ENCODE measurements at regions not wholly inside any gene's neighbourhood (a gene's known extent, or its start where the extent isn't known, plus 50 kb on each side); places are given as distances from the start of the nearest gene placed in this dataset.
A peak's percentile ranks its signal among the peaks of the same experiment; 100 is the strongest.
"Not testable (repeated sequence)": the region's sequence is repeated elsewhere in the genome, so short reads cannot be mapped to it uniquely, and the experiment has no call there.

DNA sequence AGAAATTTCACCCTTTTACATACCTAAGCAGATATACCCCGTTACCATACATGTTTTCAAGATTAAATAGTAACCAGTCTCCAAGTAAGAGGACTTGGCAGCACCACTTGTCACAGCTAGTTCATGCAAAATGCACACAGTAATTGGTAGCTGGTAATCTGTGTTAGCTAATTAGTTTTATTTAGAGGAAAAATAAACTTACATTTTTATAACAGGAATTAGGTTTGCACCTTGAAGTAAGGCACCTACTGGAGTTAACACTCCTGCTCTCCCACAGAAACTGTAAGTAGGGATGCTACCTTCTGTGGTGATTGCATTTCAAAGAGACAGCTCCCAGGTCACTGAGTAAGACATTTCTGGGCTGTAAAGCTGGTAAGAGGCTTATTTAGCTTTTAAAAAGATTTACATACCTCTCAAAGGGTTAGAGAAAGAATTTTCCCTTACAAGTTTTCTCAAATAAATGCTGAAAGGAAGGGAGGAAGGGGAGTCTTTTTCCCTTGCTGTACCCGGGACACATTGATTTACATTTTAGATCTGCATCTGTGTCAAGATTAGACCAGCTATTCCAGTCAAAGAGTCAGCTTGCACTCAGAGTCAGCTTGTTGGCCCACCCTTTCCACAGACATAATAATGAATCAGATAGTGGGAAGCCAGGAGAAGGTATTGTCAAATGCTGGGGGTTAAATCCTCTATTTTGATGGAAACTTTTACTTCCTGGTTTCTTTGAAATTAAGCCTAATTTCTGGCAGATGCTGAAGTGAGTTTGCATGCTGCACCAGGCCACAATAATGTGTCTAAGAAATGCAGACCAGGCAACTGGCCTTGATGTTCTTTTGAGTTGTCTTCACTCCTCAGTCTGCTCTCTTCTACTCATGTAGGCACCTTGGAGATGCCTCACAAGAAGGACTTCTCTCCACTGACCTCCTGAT is 77.6 kb upstream of the CHD2 start:
- Histone ChIP-seq H4K20me1 (ENCODE audit: control insufficient read depth, insufficient read depth, low read depth, low read length) (no peaks in the 10 kb centered on the region), H3K36me3 (ENCODE audit: control insufficient read depth, low read length) (no peaks in the 10 kb centered on the region), H3K27ac (ENCODE audit: low read depth, low read length) (peak overlapping the region; percentile 74), H3K79me2 (ENCODE audit: control insufficient read depth, low read length) (no peaks in the 10 kb centered on the region), H3K9me2 (replicated peaks; ENCODE audit: control insufficient read depth, low read length) (no peaks in the 10 kb centered on the region), H3K9me3 (ENCODE audit: control insufficient read depth, insufficient read depth, low read length) (no peaks in the 10 kb centered on the region), H3K4me3 (ENCODE audit: low read length) (peak overlapping the region; percentile 46), H3K4me2 (ENCODE audit: low read length) (peak overlapping the region; percentile 75), H3F3A (ENCODE audit: control insufficient read depth, insufficient read depth) (peaks cover 19% of the 10 kb centered on the region), H3K4me1 (ENCODE audit: control insufficient read depth, low read length) (peaks cover 88% of the 10 kb centered on the region), H3K27me3 (ENCODE audit: control insufficient read depth, low read length) (no peaks in the 10 kb centered on the region)
- no peak for TF ChIP-seq EZH2phosphoT487 (IDR thresholded peaks at IDR 0.05; ENCODE audit: borderline replicate concordance, low read length)
- TF ChIP-seq, protein P1, sequence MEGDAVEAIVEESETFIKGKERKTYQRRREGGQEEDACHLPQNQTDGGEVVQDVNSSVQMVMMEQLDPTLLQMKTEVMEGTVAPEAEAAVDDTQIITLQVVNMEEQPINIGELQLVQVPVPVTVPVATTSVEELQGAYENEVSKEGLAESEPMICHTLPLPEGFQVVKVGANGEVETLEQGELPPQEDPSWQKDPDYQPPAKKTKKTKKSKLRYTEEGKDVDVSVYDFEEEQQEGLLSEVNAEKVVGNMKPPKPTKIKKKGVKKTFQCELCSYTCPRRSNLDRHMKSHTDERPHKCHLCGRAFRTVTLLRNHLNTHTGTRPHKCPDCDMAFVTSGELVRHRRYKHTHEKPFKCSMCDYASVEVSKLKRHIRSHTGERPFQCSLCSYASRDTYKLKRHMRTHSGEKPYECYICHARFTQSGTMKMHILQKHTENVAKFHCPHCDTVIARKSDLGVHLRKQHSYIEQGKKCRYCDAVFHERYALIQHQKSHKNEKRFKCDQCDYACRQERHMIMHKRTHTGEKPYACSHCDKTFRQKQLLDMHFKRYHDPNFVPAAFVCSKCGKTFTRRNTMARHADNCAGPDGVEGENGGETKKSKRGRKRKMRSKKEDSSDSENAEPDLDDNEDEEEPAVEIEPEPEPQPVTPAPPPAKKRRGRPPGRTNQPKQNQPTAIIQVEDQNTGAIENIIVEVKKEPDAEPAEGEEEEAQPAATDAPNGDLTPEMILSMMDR (IDR thresholded peaks at IDR 0.05; ENCODE audit: low read depth, low read length, poor library complexity, severe bottlenecking) = no peak

DNA sequence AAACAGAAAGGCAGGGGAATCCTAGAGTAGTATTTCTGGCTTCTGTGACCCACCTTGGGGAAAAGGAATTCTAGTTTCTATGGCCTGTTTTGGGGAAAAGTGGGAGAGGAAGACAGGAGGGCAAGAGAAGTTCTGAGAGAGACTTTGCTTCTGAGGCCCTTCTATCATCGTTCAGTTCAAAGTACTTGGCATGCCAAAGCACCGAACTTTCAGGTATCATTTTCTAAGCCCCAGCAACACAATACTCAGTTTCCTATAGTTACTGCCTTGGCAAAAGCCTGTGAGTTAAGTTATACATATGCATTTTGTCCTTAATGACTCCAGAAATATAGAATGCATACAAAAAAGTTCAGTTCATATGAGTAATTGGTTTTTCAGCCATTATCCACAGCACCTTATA is 74.1 kb upstream of the CHD2 start:
- Histone ChIP-seq H3K4me2 (ENCODE audit: low read length) (peak overlapping the region; percentile 34), H3K36me3 (ENCODE audit: control insufficient read depth, low read length) (peaks cover 2% of the 10 kb centered on the region; the same call in 1 of the 2 replicates), H3K4me3 (ENCODE audit: low read length) (no peak overlapping the region), H3K9me2 (replicated peaks; ENCODE audit: control insufficient read depth, low read length) (no peaks in the 10 kb centered on the region), H3K79me2 (ENCODE audit: control insufficient read depth, low read length) (no peaks in the 10 kb centered on the region), H3K4me1 (ENCODE audit: control insufficient read depth, low read length) (peaks cover 77% of the 10 kb centered on the region), H3F3A (ENCODE audit: control insufficient read depth, insufficient read depth) (peaks cover 8% of the 10 kb centered on the region), H3K9me3 (ENCODE audit: control insufficient read depth, insufficient read depth, low read length) (no peaks in the 10 kb centered on the region), H3K27ac (ENCODE audit: low read depth, low read length) (peak overlapping the region; percentile 37), H4K20me1 (ENCODE audit: control insufficient read depth, insufficient read depth, low read depth, low read length) (no peaks in the 10 kb centered on the region), H3K27me3 (ENCODE audit: control insufficient read depth, low read length) (no peaks in the 10 kb centered on the region)
- TF ChIP-seq, protein P1 (IDR thresholded peaks at IDR 0.05; ENCODE audit: low read depth, low read length, poor library complexity, severe bottlenecking) = no peak
- no peak for TF ChIP-seq EZH2phosphoT487 (IDR thresholded peaks at IDR 0.05; ENCODE audit: borderline replicate concordance, low read length)

DNA sequence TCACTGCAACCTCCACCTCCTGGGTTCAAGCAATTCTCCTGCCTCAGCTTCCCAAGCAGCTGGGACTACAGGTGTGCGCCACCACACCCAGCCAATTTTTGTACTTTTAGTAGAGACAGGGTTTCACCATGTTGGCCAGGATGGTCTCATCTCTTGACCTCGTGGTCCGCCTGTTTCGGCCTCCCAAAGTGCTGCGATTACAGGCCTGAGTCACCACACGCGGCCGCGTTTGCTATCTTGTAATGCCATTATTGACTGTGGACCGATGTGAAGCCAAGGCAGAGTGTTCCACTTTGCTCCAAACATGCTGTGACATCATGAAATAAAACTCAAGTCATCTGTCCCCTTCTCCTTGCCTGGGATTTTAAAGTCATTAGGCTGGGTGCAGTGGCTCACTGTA is 72.1 kb upstream of the CHD2 start:
- not testable (repeated sequence) for H3K27me3 ChIP-seq (ENCODE audit: control insufficient read depth, low read length); H3K36me3 ChIP-seq (ENCODE audit: control insufficient read depth, low read length); H4K20me1 ChIP-seq (ENCODE audit: control insufficient read depth, insufficient read depth, low read depth, low read length); H3K9me3 ChIP-seq (ENCODE audit: control insufficient read depth, insufficient read depth, low read length); H3K27ac ChIP-seq (ENCODE audit: low read depth, low read length); H3K9me2 ChIP-seq (replicated peaks; ENCODE audit: control insufficient read depth, low read length); H3K4me2 ChIP-seq (ENCODE audit: low read length); H3K79me2 ChIP-seq (ENCODE audit: control insufficient read depth, low read length); H3K4me3 ChIP-seq (ENCODE audit: low read length)
- Histone ChIP-seq H3F3A (ENCODE audit: control insufficient read depth, insufficient read depth) (peaks cover 21% of the 10 kb centered on the region), H3K4me1 (ENCODE audit: control insufficient read depth, low read length) (peaks cover 74% of the 10 kb centered on the region)

DNA sequence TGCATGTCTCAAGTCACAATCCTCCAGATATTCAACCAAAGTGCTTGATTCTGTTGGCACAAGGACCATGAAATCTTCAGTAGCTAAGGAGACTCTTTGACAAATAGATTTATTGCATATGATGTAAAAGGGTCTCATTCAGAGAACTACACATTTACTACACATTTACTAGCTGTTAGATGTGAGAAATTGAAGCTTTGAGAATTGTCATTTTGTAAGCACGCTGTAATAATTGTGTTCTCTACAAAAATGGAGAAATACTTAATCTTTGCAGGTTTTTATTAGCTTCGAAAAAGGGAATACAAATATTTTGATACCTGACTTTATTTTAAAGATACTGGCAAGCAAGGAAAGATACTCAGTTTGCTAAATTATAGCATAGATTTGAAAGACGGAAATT is 70.2 kb upstream of the CHD2 start:
- no peaks in the 10 kb centered on the region for H3K79me2 ChIP-seq (ENCODE audit: control insufficient read depth, low read length)

More for the DNA sequence above, 70.2 kb upstream of the CHD2 start:
- peaks cover 30% of the 10 kb centered on the region for H3F3A ChIP-seq (ENCODE audit: control insufficient read depth, insufficient read depth)
- no peaks in the 10 kb centered on the region for H3K9me3 ChIP-seq (ENCODE audit: control insufficient read depth, insufficient read depth, low read length)
- peaks cover 7% of the 10 kb centered on the region; the same call in 1 of the 2 replicates for H3K36me3 ChIP-seq (ENCODE audit: control insufficient read depth, low read length)
- H3K9me2 ChIP-seq (replicated peaks; ENCODE audit: control insufficient read depth, low read length) = no peaks in the 10 kb centered on the region
- no peaks in the 10 kb centered on the region for H4K20me1 ChIP-seq (ENCODE audit: control insufficient read depth, insufficient read depth, low read depth, low read length)
- H3K4me3 ChIP-seq (ENCODE audit: low read length) = peak overlapping the region; percentile 73
- TF ChIP-seq, protein P1 (IDR thresholded peaks at IDR 0.05; ENCODE audit: low read depth, low read length, poor library complexity, severe bottlenecking) = no peak
- TF ChIP-seq EZH2phosphoT487 (IDR thresholded peaks at IDR 0.05; ENCODE audit: borderline replicate concordance, low read length) = no peak
- H3K4me1 ChIP-seq (ENCODE audit: control insufficient read depth, low read length) = peaks cover 78% of the 10 kb centered on the region
- H3K27ac ChIP-seq (ENCODE audit: low read depth, low read length) = peak overlapping the region; percentile 98
- peak overlapping the region; percentile 93 for H3K4me2 ChIP-seq (ENCODE audit: low read length)
- no peaks in the 10 kb centered on the region for H3K27me3 ChIP-seq (ENCODE audit: control insufficient read depth, low read length)

Measured in DOHH2 (cell line).